LNCAP (cell line): ENCODE measurements at regions not wholly inside any gene's neighbourhood (a gene's known extent, or its start where the extent isn't known, plus 50 kb on each side); places are given as distances from the start of the nearest gene placed in this dataset.

Source experiments
- TF ChIP-seq, protein P1 (sequence below): fragments of 450-650 bp; IDR thresholded peaks from 2 replicates; pipeline ENCODE4 v1.5.1; 2017; ENCODE audit warnings: mild to moderate bottlenecking

DNA sequence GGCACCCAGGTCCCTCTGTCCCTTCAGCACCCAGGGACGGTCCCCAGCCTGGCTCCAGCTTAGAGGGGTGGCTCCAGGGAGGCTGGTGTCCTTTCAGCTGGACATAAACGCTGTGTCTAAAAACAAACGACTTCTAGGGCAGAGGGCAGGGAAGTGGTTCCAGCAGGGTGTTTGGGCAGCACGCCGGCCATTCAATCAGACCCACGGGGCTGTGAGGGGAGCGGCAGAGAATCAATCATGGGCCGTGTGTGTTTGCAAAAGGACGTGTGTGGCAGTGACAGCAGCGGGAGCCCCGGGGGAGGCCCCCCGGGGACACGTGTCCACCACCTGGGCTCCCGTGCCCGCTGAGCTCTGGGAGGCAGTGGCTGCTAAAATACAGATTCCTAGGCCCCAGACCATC lies 127.7 kb downstream of the MN1 start:
- TF ChIP-seq, protein P1, sequence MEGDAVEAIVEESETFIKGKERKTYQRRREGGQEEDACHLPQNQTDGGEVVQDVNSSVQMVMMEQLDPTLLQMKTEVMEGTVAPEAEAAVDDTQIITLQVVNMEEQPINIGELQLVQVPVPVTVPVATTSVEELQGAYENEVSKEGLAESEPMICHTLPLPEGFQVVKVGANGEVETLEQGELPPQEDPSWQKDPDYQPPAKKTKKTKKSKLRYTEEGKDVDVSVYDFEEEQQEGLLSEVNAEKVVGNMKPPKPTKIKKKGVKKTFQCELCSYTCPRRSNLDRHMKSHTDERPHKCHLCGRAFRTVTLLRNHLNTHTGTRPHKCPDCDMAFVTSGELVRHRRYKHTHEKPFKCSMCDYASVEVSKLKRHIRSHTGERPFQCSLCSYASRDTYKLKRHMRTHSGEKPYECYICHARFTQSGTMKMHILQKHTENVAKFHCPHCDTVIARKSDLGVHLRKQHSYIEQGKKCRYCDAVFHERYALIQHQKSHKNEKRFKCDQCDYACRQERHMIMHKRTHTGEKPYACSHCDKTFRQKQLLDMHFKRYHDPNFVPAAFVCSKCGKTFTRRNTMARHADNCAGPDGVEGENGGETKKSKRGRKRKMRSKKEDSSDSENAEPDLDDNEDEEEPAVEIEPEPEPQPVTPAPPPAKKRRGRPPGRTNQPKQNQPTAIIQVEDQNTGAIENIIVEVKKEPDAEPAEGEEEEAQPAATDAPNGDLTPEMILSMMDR = no peak

DNA sequence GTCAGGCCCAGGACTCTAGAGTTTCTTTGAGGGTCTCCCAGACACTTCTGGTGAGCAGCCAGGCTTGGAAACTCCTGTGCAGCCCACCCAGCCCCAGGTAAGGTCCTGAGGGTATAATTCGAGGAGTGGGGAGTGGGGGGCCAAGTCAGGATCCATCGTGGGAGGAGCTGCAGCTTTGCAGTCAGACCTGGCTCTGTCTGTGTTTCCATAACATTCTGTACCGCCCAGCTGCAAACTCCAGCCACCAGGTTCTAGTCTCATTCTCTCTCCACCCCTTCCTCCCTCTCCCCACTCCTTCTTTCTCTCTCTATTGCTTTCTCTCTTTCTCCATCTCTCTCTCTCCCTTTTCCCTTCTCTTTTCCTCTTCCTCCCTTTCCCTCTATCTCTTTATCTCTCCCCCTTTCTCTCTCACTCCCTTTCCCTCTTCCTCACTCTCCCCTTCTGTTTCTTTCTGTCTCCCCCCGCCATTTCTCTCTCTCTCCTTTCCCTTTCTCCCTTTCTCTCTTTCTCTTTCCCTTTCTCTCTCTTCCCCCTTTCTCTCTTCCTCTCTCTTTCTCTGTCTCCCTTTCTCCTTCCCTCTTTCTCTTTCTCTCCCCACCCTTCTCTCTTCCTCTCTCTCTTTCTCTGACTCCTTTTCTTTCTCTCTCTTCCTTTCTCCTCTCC lies 127.2 kb downstream of the MN1 start:
- TF ChIP-seq, protein P1 = no peak

DNA sequence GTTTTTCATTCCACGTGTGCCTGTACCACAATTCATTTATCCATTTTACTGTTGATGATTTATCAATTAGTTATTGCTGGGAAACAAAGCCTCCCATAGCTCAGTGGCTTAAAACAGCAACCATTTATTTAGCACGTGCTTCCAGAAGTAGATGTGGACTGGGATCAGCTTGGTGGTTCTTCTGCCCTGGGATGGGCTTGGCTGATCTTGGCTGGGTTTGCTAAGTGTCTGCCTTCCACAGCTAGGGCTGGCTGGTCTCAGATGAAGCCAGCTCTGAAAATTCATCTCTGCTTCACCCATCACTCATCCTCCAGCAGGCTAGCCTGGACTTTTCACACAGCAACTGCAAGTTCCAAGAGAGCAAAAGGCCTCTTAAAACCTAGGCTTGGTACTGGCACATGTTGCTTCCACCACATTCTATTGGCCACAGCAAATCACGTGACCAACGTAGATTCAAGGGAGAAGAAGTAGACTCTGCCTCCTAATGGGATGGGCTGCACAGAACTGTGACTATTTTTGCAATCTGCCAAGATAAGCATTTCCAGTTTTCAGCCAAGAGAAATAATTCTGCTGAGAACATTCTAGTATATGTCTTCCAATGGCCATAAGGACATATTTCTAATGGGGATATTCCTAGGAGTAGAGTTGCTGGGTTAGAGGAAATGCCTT lies 124.9 kb downstream of the MN1 start:
- TF ChIP-seq, protein P1 = no peak

DNA sequence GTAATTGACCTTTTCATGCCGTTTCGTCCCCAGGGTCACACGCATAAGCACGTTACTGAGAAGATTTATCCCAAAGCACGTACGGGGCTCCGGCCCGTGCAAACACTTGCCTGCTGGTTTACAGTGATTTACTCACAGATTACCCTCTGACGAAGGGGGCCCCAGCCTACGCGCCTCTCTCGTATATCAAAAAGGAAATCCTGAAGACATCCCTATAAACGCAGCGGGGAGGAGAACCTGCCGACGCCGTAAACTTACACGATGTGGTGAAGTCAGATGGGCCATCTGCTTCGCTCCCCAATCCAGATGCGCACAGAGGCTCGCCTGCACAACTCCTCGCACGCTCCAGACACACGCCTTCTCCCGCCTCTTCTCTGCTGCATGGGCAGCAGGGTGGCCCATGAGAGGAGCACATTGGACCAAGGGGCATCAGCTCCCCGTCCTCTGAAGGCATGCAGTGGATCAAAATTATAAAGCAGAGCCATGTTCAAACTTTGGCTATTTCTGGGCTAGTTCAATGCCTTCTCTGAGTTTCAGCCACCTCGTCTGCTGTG lies 123.6 kb downstream of the MN1 start:
- TF ChIP-seq, protein P1 = no peak

DNA sequence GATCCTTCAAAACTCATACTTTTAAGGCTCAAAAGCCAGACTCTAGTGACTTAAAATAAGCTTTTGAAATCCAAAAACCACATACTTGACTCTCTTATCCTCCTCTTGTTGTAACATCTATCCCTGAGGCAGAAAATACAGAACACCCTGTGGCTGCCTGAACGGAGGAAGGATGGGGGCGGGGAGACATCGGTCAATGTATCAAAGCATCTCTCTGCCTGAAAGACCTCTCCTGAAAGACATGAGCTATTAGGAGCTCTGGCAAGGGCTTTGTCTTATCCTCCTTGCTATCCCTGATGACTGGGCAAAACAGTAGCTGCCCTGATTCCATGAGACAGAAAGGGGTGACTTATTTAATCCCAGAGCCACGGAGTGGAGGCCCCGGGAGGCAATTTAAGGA lies 122.4 kb downstream of the MN1 start:
- TF ChIP-seq, protein P1 = no peak

DNA sequence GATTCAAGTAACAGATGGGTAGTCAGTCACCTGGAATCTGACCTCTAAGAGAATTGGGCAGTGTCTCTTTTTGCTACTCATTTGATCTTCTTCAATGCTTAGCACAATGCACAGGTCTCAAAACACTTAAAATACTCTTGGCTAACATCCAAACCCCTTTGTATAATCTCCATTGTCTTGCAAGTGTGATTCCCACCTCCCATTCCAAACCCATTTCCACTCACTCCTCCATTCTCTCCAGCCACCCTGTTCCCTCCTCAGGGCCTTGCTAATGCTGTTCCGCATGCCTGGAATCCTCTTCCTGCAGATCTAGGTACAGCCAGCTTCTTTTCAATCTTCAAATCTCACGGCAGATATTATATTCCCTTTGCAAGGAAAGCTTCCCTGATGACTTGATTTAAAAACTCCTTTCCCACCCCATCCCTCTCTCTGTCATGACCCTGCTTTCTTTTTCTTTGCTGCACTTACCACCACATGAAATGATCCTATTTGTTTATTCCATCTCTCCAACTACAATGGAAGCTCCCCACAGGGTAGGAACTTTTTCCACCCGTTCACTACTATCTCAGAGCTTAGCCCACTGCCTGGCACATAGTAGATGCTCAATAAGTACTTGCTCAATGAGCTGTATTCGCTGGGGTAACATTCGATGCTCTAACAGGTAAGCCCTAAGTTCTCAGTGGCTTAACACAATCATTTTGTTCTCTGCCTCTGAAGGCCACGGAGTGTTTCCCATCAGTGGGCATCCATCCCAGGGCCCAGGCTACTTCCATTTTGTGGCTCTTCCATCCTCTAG lies 121.7 kb downstream of the MN1 start:
- TF ChIP-seq, protein P1 = no peak

- TF ChIP-seq, protein P1 = no peak
Measured at GRCh38 chr22:27680636-27681035, 120.9 kb downstream of the MN1 start.
